T-helper 2 cell treated with Interferon-gamma antibody and Interleukin-4, amounts not matched to agents 100 ng/mL and 5 ng/mL, for 36 hours (primary cell): ENCODE measurements at regions not wholly inside any gene's neighbourhood (a gene's known extent, or its start where the extent isn't known, plus 50 kb on each side); places are given as distances from the start of the nearest gene placed in this dataset.

Experiments
- intact Hi-C: fragments of 100-400 bp; cut with micrococcal nuclease; formaldehyde crosslinking; loops from one replicate; pipeline ENCODE4 v1.15.1; 2023

DNA sequence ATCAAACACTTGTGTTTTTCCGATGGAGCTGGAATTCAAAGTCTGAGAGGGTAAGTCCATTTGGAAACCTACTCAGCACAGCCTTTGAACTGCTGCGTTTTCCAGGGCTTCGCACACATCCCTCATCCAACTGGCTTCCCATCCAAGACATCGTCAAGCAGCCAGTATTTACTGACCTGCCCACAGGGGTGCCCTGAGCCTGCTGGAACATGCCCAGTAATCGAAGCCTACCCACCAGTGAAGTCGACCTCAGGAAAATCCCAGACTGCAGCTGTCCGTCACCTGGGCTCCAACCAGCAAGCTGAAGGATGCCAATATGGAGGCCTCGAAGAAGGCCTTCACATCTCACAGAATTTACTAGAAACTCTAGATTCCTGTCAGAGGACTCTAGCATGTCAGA, 261.6 kb downstream of the PLPP3 start:
- intact Hi-C loops = no loop called here

GRCh38 chr1:56315293-56315942, 263.9 kb downstream of the PLPP3 start:
- intact Hi-C loops = no loop called here

GRCh38 chr1:56313560-56313959, 265.8 kb downstream of the PLPP3 start:
- intact Hi-C loops = no loop called here

- intact Hi-C loops = no loop called here
Measured at GRCh38 chr1:56311766-56312165, 267.6 kb downstream of the PLPP3 start.

DNA sequence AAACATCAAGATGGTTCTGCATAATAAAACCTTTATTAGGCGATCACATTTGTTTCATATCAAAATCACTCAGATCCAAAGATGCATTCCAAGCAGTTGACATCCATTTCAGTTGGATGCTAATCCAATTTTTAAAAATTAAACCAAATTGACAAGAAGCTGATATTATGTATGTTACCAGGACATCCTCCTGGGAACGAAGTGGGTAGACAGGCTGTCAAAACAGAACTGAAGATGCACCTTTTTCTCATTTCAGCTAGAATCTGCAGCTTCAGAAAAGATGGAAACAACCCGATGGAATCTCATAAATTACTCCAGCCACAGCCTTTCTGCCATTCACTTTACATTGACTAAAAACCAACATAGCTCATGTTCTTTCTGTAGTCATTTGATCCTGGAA, 268.4 kb downstream of the PLPP3 start:
- intact Hi-C loops = no loop called here

- intact Hi-C loops = no loop called here
Measured at GRCh38 chr1:56309065-56309464, 270.3 kb downstream of the PLPP3 start.

- intact Hi-C loops = no loop called here
Measured at GRCh38 chr1:56304975-56305374, 274.4 kb downstream of the PLPP3 start.

- intact Hi-C loops = no loop called here
Measured at GRCh38 chr1:56303805-56304204, 275.6 kb downstream of the PLPP3 start.

DNA sequence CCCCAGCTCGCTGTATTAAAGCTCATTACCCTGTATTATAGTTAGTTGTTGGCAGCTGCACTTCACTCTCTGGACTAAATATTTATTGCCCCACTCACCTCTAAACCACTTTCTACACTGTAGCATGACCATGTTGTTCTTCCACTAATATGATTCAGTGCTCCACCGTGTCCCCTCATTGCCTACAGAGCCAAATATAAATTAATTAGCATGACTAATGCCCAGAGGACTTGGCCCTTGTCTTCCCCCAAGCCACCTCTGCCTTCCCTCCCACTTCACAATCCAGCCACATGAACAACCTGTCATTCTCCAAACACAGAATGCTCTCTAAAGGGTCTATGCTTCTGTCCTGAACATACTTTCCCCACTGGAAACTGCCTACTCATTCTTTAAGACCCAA, 276.5 kb downstream of the PLPP3 start:
- intact Hi-C loops = no loop called here

DNA sequence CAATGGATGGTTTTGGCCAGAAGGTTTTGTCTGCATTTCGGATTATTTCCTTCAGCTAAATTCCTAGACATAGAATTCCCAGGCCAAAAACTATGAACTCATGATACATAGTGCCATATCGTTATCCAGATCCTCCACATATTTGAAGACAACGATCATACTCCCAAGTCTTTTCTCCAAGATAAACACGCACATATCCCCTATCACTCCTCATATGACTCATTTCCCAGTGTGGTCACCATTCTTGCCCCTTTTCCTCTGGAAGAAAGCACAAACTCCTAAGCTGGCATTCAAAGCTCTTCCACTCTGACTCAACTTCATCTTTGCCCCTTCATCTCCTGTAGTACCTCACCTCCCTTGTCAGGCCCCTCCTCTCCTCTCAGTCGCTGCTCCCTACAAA, 277.6 kb downstream of the PLPP3 start:
- intact Hi-C loops = no loop called here

DNA sequence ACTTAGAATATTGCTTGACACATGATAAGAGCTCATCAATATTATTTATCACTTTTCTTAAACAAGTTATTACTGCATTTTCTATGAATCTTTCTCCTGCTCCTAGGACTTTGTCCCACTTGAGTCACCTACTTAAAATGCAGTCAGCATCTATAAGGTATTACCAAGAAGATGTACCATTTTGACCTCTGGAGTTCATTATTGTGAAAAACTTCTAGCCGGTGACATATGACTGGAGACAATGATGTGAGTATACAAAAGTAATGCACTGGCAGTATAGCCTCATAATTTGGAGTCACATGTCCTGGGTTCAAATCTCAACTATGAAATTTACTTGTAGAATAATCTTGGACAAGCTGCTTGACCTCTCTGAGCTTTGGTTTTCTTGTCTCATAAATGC, 278.5 kb downstream of the PLPP3 start:
- intact Hi-C loops = no loop called here

- intact Hi-C loops = no loop called here
Measured at GRCh38 chr1:56298866-56299265, 280.5 kb downstream of the PLPP3 start.

DNA sequence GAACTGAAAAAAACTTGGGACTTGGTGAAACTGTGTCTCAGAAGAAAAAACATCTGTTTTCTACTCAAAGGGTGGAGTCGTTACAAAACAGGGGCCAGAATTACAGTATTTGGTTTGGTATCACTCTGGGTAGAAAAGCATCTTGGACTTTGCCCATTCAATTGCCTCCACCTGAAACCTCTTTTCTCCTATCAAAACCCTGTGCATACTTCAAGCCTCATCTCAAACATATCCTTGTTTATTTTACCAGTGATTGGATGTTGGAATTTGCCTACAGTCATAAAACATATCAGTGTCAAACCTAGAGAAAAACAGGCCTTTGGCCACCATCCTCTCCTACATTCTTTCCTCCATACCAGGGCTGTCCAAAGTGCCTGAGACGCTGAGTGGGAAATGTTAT, 281.5 kb downstream of the PLPP3 start:
- intact Hi-C loops = no loop called here

- intact Hi-C loops = no loop called here
Measured at GRCh38 chr1:56297208-56297607, 282.2 kb downstream of the PLPP3 start.

GRCh38 chr1:56295949-56296929, 283.1 kb downstream of the PLPP3 start:
- intact Hi-C loops = no loop called here

- intact Hi-C loops = no loop called here
Measured at GRCh38 chr1:56291374-56291919, 287.9 kb downstream of the PLPP3 start.

DNA sequence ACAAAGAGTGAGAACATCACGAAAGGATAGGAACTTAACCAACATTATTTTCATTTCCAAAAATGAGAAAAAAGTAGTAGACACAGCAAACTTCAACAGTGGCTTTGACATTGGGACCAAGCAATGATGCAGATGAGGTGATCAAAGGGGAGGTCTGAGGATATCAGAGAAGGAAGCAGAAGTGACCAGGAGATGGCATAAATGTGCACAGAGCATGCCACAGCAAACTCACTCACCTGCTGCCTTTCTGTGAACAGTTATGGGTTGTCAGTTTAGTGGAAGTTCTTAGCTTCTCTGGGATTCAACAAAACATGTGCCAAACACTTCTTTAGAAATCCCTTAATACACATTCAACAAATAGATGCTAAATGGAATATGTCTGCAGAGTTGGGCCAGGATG, 290.1 kb downstream of the PLPP3 start:
- intact Hi-C loops = no loop called here

DNA sequence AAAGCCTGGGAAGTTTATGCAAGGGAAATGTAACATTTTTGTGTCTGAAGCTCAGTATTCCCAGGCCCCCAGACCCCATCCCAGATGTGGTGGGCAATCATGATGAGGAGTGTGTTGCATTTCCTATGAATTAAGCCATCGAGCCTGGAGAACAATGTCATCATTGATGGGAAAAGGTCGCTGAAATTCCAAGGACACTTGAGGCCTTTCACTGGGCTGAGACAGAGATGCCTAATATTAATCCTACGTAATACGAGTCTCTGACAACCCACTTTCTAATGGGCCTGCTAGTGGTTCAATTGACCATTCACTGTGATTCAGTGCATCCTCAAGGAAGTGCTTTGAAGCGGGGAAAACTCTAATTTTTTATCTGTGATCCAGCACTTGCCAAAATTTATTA, 291.6 kb downstream of the PLPP3 start:
- intact Hi-C loops = no loop called here

DNA sequence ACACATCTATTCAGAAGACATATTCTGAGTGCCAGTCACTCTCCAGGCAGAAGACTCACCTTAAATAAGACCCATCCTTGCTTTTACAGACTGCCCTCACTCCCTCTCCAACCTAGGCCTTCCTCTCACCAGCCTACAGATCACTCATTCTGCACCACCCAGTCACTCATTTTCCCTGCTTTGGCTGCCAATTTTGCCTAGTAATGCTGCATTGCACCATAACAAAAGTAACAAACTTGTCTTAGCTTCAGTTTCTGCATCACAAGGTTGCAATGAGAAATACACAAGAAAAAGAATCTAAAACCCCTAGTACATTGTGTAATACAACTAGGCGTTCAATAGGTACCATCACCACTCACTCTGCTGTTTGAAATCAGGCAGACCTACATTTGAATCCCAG, 292.4 kb downstream of the PLPP3 start:
- intact Hi-C loops = no loop called here

- intact Hi-C loops = no loop called here
Measured at GRCh38 chr1:56286506-56286905, 292.9 kb downstream of the PLPP3 start.

DNA sequence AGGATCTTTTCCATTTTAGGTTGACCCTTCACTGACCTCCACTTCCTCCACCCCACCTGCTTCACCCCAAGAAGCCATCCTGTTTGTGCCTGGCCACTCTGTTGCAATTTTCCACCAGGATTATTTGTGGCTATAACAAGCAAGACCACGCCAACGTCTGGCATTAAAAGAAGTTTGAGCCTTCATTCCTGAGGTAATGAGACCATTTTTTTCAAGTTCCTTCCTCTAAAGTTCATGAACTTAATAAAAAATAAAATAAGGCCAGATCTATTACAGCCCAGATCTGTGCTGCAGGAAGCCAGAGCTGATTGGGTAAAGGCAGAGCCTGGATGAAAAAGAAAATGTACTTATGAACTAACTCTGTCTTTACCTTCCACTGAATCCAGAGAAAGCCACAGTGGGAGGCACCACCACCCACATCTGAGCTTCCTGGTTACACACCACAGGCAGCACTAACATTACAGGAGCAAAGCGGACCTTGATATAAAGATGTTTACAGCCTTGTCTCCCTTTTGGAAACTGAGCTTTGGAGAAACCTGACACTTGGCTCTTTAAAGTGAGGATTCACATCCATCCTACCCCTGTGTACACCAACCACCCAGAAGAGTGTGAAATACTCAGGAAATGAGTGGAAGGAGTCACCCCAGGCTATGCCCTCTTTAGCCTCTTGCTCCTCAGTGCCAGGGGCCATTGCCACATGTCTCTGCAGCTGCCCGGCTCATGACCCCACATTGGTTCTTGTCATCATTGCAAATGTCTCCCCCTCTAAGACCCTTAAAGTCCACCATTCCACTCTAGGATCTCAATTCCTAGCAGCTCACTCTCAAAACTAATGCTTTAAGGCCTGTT, 293.6 kb downstream of the PLPP3 start:
- intact Hi-C loops = no loop called here

DNA sequence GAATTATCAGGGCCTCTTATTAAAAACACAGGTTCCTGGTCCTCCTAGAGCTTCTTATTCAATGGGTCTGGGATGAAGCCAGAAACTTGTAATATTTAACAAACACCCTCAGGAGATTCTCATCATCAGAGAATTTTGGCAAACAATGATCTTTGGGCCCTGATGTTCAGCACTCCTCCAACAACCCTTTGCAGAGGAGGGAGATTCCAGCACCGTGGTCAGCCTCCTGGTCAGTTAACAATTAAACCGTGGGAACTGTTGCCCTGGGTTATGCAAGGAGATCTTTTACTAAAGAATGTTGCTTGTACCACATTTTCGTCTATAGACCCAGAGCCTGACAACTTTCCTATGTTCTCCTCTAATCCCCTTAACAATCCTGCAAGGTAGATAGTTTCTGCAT, 294.4 kb downstream of the PLPP3 start:
- intact Hi-C loops = no loop called here
